GM18499 (cell line): ENCODE measurements at regions not wholly inside any gene's neighbourhood (a gene's known extent, or its start where the extent isn't known, plus 50 kb on each side); places are given as distances from the start of the nearest gene placed in this dataset.
"Not testable (repeated sequence)": the region's sequence is repeated elsewhere in the genome, so short reads cannot be mapped to it uniquely, and the experiment has no call there.

ENCODE experiments used
- ATAC-seq: cut with Tn5 transposase; IDR thresholded peaks from one replicate; pipeline ENCODE4 v1.9.1; 2021; ENCODE audit warnings: moderate number of reproducible peaks; ENCODE audit not compliant: insufficient read depth, unreplicated experiment

DNA sequence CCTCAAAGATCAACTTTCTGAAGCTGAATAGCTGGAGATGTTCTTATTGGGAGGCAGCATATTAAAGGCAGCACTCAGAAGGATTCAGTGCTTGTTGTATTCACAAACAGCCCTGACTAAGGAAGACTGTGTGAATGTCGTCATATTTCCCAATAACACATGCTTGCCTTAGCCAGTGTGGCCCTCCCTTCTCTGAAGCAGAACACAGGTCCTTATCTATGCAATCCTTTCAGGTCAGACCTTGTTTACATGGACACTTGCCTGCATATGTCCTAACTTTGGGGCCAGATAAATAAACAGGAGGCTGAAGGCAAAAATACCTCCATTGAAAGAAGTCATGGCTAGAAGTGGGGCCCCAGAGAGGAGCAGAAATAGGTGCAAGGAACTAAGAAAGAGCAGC is 97.2 kb downstream of the SLC4A3 start:
- no peak for ATAC-seq

GRCh38 chr2:219726916-219727315 is 99.5 kb downstream of the SLC4A3 start:
- ATAC-seq: no peak

DNA sequence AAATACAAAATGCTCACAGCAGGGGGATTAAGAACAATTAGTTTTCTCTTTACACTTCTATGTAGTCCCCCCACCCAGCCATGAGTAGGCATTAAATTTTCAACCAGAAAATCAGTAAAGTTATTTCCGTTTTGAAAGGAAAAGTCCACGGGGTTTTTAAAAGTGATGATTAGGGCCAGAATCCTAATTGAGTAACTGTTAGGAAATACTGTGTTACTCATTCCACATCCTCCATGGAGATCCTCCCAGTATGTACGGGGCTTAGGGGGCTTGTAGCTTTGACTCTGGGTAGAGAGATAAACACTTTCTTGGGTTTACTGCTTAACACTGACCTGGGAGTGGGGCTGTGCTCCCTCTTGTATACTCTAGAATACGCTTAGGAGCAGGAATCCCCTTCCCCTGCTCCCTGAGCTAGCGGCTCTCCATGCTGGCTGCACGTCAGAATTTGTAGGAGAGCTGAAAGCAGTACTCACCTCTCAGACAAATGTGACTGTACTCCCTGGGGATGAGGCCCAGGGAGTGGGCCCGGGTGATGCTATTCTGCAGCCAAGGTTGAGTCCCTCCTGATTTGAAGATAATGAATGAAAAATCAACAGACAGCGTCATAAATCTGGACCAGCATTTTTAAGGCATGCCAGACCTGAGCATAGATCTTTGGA is 100.5 kb downstream of the SLC4A3 start:
- ATAC-seq: no peak

DNA sequence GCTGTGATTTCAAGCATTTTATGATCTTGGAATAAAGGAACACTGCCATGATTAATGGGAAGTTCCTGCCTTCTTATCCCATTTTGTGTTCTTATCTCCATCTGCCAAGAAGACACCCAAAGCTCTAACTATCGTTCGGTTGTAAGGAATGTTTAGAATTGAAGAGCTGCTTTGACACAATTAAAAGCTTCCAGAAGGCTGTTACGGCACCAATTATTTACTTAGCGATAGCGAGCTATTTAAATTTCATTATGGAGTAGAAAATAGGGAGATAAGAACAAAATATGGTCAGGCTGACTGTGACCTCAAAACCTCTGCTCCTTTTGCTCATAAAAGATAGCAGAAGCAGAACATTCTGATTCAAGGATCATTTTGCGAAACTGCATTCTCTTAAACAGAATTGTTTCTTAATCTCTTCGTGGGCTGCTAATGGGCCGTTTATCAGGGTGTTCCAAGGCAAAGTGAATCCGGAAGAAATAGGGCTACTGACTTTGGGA is 101.6 kb downstream of the SLC4A3 start:
- no peak for ATAC-seq

DNA sequence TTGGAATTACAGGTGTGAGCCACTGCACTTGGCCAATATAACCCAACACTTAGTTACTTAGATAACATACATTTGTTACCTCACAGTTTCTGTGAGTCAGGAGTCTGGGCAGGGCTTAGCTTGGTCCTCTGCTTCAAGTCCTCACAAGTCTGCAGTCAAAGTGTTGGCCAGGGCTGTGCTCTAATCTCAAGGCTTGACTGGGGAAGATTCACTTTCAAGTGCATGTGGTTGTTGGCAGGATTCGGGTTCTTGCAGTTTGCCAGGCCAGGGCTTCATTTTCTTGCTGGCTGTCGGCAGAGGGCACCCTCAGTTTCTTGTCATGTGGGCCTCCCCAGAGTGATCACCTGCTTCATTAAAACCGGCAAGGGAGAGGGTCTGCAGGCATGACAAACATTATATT is 103.7 kb downstream of the SLC4A3 start:
- ATAC-seq: no peak

DNA sequence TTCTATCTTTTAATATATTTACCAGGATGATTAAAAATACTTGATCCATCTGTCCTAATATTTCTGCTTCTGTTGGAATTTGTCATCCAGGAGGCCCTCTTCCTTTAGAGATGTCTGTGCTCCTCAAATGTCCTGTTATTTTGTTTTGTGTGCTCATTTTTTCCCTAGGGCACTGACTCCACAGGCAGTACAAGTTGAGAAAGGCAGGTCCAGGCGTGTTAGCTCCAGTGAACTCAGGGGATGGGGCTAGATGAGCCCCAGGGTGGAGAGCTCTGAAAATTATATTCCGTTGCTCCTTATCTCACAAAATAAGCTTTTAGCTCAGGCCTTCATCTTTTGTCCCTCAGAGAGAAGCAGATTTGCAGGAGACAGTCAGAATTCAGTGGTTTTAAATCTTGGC is 105.7 kb downstream of the SLC4A3 start:
- ATAC-seq: no peak

DNA sequence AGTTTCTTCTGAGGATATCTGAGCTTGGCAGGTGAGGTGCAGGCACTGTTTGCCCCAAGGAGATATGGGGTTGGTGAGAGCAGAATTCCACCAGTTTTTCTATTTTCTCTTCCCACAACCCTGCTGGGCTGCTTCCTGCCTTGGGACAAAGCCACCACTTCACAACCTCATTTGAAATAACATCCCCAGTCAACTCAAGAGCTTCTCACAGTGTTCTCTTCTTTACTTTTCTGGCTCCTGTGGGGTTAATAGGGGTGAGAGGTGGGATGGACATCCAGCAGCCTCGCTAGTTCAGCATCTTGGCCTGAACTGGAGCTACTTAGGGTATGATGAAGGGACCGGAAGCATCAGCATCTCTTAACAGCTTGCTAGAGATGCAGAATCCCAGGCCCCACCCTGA is 106.3 kb downstream of the SLC4A3 start:
- ATAC-seq: no peak

- no peak for ATAC-seq
Measured at GRCh38 chr2:219736209-219736608, 108.8 kb downstream of the SLC4A3 start.

DNA sequence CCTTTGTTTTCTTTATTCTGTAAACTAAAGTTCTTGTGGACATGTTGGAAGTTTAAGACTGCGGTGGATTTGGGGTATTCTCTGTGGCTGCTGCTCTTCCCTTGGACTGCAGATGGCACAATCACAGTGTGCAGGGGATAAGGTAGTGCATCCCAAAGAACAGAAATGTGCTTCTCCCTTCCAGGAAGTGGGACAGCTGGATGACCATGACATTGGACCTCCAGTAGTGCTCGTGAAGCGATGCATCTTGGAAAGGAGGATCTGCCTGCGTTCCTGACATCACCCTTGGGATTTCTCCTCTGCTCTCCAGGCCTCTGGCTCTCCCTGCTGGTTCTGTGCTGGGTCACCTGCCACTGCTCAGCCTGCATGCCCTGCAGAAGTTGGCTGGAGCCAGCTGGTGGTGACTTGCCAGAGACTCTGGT is 109.9 kb downstream of the SLC4A3 start:
- ATAC-seq: no peak

GRCh38 chr2:219739066-219739465 is 111.6 kb downstream of the SLC4A3 start:
- no peak for ATAC-seq

DNA sequence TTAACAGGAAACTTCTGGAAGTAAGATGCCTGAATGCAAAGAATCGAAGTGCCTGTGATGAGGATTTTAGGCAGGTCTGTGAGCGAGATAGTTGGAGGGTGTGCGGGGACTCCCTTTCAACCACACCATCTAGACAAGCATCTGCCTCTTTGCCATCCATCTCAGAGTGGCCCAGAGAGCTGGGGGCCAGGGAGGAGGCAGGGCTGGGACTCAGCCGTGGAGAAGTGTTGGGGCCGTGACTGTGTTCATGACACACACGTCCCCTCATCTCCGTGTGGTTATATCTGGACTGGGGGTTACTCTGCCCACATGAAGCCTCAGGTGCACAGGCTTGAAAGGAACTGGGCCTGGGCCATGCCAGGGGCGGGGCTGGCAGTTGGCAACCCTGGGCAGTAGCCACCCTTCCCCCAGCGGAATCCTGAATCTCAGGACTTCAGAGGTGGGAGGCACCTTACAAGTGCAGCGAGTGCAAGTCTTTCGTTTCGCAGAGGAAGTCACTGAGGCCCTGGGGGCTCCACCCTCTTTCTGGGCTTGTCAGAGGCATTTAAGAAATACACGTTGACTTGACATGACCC is 112.5 kb downstream of the SLC4A3 start:
- ATAC-seq: no peak

DNA sequence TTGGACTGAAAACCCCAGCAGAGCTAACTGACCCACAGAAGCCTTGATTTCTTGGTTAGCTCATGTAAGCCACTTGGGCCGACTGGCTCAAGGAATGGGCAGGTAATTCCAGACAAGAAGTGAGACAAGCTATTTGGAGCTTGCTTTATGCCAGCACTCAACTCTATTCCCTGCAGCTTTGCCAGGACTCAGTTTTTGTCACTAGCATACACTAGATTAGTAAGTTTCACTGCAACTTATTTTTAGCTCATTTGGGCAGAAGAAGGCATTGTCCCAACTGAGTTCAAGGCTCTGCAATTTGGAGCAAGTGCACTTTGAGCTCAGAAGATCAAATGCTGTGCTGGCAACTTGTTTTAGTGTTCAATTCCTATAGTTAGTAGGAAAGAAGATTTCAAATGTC is 116.1 kb downstream of the SLC4A3 start:
- ATAC-seq: no peak

DNA sequence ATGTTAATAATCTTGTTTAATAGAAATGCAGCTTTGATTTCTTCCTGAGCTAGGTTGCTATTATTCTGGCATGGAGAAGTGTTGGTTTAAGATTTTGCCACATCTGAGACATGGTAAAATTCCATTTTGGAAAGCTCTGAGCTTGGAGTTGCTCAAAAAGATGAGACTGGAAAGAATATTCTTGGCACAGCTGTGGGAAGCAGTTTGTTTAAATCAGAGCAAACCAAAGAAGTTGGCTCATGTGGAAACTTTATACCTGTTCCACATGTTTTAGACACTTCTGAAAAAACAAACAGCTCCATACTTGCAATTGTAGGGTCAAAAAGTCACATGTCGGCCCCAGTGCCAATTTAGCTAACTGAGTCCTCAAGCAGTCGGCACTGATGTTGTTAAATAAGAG is 116.6 kb downstream of the SLC4A3 start:
- ATAC-seq: no peak

GRCh38 chr2:219744600-219744999 is 117.2 kb downstream of the SLC4A3 start:
- no peak for ATAC-seq

DNA sequence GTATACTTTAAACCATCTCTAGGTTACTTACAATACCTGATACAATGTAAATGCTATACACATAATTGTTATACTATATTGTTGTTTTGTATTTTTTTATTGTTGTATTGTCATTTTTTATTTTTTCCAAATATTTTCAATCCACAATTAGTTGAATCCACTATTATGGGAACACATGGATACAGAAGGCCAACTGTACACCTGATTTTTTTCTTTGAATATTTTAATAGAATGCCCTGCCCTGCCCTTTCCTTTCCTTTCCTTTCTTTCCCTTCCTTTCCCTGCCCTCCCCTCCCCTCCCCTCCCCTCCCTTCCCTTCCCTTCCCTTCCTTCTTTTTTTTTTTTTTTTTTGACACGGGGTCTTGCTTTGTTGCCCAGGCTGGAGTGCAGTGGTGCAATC is 120.2 kb downstream of the SLC4A3 start:
- no peak for ATAC-seq

- no peak for ATAC-seq
Measured at GRCh38 chr2:219748671-219749570, 121.5 kb downstream of the SLC4A3 start.

DNA sequence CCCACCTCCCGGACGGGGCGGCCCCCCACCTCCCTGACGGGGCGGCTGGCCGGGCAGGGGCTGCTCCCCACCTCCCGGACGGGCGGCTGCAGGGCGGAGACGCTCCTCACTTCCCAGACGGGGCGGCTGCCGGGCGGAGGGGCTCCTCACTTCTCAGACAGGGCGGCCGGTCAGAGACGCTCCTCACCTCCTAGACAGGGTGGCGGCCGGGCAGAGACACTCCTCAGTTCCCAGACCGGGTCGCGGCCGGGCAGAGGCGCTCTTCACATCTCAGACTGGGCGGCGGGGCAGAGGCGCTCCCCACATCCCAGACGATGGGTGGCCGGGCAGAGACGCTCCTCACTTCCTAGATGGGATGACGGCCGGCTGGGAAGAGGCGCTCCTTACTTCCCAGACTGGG is 123.7 kb downstream of the SLC4A3 start:
- not testable (repeated sequence) for ATAC-seq

- ATAC-seq: no peak
Measured at GRCh38 chr2:219752726-219753125, 125.3 kb downstream of the SLC4A3 start.

DNA sequence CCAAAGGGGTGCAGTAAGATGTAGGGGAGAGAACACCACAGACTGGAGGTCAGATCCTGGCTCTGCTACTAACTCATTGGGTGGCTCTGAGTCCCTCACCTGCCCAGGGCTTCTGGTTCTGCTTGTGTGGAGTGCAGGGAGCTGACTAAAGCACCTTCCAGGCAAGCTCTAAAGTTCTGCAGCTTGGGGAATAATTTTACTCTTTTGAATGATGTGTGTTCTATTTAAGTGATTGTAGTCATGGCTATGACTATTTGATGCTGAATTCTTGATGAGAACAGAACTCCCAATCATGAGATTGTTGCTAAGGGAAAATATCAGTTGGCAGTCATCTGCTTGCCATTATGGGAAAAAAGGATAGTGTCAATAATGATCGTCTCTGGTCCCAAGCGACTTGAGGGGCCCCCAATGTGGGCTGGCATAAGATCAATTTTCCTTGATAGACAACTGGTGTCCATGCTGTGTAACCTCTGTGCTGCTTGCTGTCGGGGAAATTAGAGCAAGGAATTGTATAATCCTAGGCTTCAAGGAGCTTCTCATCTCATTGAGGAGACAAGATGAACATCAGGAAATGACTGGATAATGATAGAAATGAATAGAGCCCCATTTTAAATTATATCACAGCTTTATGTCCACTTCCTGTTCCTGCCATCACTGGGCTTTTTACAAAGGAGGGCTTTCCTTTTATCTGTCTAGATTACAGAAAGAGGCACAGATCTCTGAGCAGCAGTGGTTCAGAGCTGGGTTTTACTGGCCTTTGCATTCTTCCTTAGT is 131.7 kb downstream of the SLC4A3 start:
- ATAC-seq: no peak

- no peak for ATAC-seq
Measured at GRCh38 chr2:219759801-219760200, 132.4 kb downstream of the SLC4A3 start.
